HG03025 (cell line): ENCODE measurements at regions not wholly inside any gene's neighbourhood (a gene's known extent, or its start where the extent isn't known, plus 50 kb on each side); places are given as distances from the start of the nearest gene placed in this dataset.
"Not testable (repeated sequence)": the region's sequence is repeated elsewhere in the genome, so short reads cannot be mapped to it uniquely, and the experiment has no call there.

Source experiments
- ATAC-seq: cut with Tn5 transposase; IDR thresholded peaks from one replicate; pipeline ENCODE4 v1.9.1; 2021; ENCODE audit warnings: mild to moderate bottlenecking, moderate library complexity; ENCODE audit not compliant: unreplicated experiment, low FRiP score

- ATAC-seq, result no peak
These were observed 558.2 kb upstream of the USP24 start for GRCh38 chr1:55773211-55773940.

GRCh38 chr1:55768327-55768952 lies 553.3 kb upstream of the USP24 start:
- no peak for ATAC-seq

GRCh38 chr1:55767171-55767570 lies 552.0 kb upstream of the USP24 start:
- ATAC-seq, result no peak

- ATAC-seq, result not testable (repeated sequence)
These were observed 550.3 kb upstream of the USP24 start for GRCh38 chr1:55765505-55765904.

GRCh38 chr1:55751776-55752175 lies 536.6 kb upstream of the USP24 start:
- ATAC-seq, result no peak

- no peak for ATAC-seq
These were observed 535.4 kb upstream of the USP24 start for GRCh38 chr1:55750628-55750995.

GRCh38 chr1:55749975-55750627 lies 534.9 kb upstream of the USP24 start:
- ATAC-seq, result no peak

- no peak for ATAC-seq
These were observed 532.3 kb upstream of the USP24 start for GRCh38 chr1:55747408-55747841.

GRCh38 chr1:55746710-55747109 lies 531.5 kb upstream of the USP24 start:
- ATAC-seq, result no peak

GRCh38 chr1:55741516-55741915 lies 526.4 kb upstream of the USP24 start:
- ATAC-seq, result no peak

- ATAC-seq, result no peak
These were observed 519.9 kb upstream of the USP24 start for GRCh38 chr1:55735106-55735505.

GRCh38 chr1:55726994-55727393 lies 511.8 kb upstream of the USP24 start:
- ATAC-seq, result no peak

GRCh38 chr1:55725378-55725777 lies 510.2 kb upstream of the USP24 start:
- no peak for ATAC-seq

- ATAC-seq, result no peak
These were observed 509.6 kb upstream of the USP24 start for GRCh38 chr1:55724551-55725325.

- ATAC-seq, result no peak
These were observed 507.8 kb upstream of the USP24 start for GRCh38 chr1:55723001-55723400.

GRCh38 chr1:55720261-55720660 lies 505.1 kb upstream of the USP24 start:
- ATAC-seq, result no peak

- no peak for ATAC-seq
These were observed 503.9 kb upstream of the USP24 start for GRCh38 chr1:55718758-55719671.

- ATAC-seq, result no peak
These were observed 501.9 kb upstream of the USP24 start for GRCh38 chr1:55717111-55717510.

GRCh38 chr1:55716610-55717009 lies 501.4 kb upstream of the USP24 start:
- no peak for ATAC-seq

GRCh38 chr1:55716151-55716550 lies 501.0 kb upstream of the USP24 start:
- no peak for ATAC-seq
